ENCODE measurements at regions not wholly inside any gene's neighbourhood (a gene's known extent, or its start where the extent isn't known, plus 50 kb on each side); places are given as distances from the start of the nearest gene placed in this dataset.

DNA sequence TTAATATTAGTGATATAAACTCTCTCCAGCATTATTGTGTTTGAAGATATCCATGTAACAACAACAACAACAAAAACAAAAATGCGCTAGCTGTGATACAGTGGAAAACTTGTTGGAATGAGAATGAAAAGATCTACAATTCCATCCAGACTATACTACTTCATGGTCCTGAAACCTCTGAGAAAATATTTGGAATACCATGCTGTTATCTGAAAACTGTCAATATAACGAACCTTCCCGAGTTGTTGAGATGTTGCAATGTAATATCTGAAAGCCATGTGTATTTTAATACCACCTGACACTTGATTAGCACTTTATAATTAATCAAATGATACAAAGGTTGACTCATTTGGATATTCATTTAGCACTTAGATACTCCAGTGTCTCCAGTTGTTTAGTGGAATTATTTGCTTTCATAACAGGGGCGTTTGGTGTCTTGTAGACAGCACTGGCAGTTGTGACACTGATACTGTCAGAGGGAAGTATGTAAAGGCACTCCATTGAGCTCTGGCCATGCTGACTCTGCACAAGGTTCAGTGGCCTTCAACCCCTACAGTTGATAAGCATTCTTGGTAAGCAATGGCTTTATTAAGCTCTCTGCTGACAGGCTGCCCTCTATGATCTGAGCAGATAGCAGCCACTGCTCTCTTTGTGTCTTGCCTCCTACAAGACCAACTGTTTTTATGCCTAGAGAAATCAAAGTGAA is 447.1 kb upstream of the SEL1L start:
- Mint-ChIP-seq H3K27ac (no peak overlapping the region), H3K27me3 (ENCODE audit: low read depth in 3 of 3) (peaks cover 0 to 2% (median 1%) of the 10 kb centered on the region in 3 donors), H3K36me3 (no peaks in the 10 kb centered on the region), H3K9me3 (peaks cover 0 to 2% (median 0%) of the 10 kb centered on the region in 7 donors), H3K4me1 (peaks cover 2% of the 10 kb centered on the region), H3K4me3 (no peak overlapping the region)
- H4K20me1 ChIP-seq (ENCODE audit: insufficient read depth, low read length) = no peaks in the 10 kb centered on the region
- no peaks in the 10 kb centered on the region for H3K27me3 ChIP-seq (ENCODE audit: control insufficient read depth in 2 of 2, insufficient read depth in 2 of 2, low read length in 2 of 2)
- no peaks in the 10 kb centered on the region for H3K9me3 ChIP-seq (replicated peaks in 1 of 2; ENCODE audit: control insufficient read depth in 1 of 2, insufficient read depth in 1 of 2, low read length in 2 of 2)
- peaks cover 0 to 3% of the 10 kb centered on the region in 2 donors for H3K4me1 ChIP-seq (ENCODE audit: control insufficient read depth in 1 of 2, insufficient read depth in 2 of 2, low read length in 2 of 2)
- no peak overlapping the region for H3K9ac ChIP-seq (ENCODE audit: insufficient read depth, low read length, poor library complexity, severe bottlenecking)
- no peaks in the 10 kb centered on the region for H3K36me3 ChIP-seq (replicated peaks in 1 of 2; ENCODE audit: control insufficient read depth in 1 of 2, insufficient read depth in 2 of 2, low read length in 2 of 2)
- DNase-seq = no peak
- H3K27ac ChIP-seq (ENCODE audit: low read depth in 1 of 2, low read length in 2 of 2) = no peak overlapping the region
- intact Hi-C loops (cut with micrococcal nuclease) = no loop called here
- H3K4me2 ChIP-seq (replicated peaks; ENCODE audit: extremely low read depth, low read length, poor library complexity, severe bottlenecking) = no peak overlapping the region
- H3K79me2 ChIP-seq (ENCODE audit: insufficient read depth, low read length) = no peaks in the 10 kb centered on the region
- H3K4me3 ChIP-seq (replicated peaks in 1 of 3; ENCODE audit: low read depth in 2 of 3, low read length in 3 of 3) = no peak overlapping the region
- WGBS (ENCODE audit: insufficient coverage) = no CpG with 5 or more reads among the region's 4 CpGs
- H2AFZ ChIP-seq (ENCODE audit: insufficient read depth, low read depth, low read length, poor library complexity, severe bottlenecking) = no peak overlapping the region
- no peak for TF ChIP-seq CTCF (IDR thresholded peaks at IDR 0.05)

DNA sequence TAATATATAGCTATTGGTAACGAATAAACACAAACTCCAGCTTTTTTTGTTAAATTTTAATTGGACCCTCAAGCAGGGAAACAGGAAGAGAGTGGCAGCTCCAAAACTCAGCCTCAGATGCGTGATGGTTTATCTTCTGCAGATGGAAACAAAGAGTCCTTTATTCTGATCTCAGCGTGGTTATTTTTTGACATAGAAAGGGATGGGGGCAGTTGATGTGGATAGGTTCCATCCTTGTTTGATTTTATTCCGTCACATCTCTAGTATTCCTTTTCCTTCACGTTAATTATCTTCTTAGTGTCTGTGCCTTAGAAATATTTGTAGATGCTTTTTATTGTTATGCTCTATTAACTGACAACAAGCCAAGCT is 447.6 kb upstream of the SEL1L start:
- H3K4me2 ChIP-seq (replicated peaks; ENCODE audit: extremely low read depth, low read length, poor library complexity, severe bottlenecking) = no peak overlapping the region
- no peak for DNase-seq
- no peak overlapping the region for H3K27ac ChIP-seq (ENCODE audit: low read depth in 1 of 2, low read length in 2 of 2)
- Mint-ChIP-seq H3K36me3 (no peaks in the 10 kb centered on the region), H3K4me3 (no peak overlapping the region), H3K9me3 (peaks cover 0 to 2% (median 0%) of the 10 kb centered on the region in 7 donors), H3K27me3 (ENCODE audit: low read depth in 3 of 3) (peaks cover 0 to 2% (median 1%) of the 10 kb centered on the region in 3 donors), H3K27ac (peak overlapping the region in 1 of 7 donors; percentile 28), H3K4me1 (peaks cover 2% of the 10 kb centered on the region)
- peaks cover 0 to 3% of the 10 kb centered on the region in 2 donors for H3K4me1 ChIP-seq (ENCODE audit: control insufficient read depth in 1 of 2, insufficient read depth in 2 of 2, low read length in 2 of 2)
- H3K36me3 ChIP-seq (replicated peaks in 1 of 2; ENCODE audit: control insufficient read depth in 1 of 2, insufficient read depth in 2 of 2, low read length in 2 of 2) = no peaks in the 10 kb centered on the region
- H3K9ac ChIP-seq (ENCODE audit: insufficient read depth, low read length, poor library complexity, severe bottlenecking) = no peak overlapping the region
- H3K79me2 ChIP-seq (ENCODE audit: insufficient read depth, low read length) = no peaks in the 10 kb centered on the region
- H3K4me3 ChIP-seq (replicated peaks in 1 of 3; ENCODE audit: low read depth in 2 of 3, low read length in 3 of 3) = no peak overlapping the region
- intact Hi-C loops (cut with micrococcal nuclease) = no loop called here
- no CpG with 5 or more reads among the region's 5 CpGs for WGBS (ENCODE audit: insufficient coverage)
- no peaks in the 10 kb centered on the region for H3K9me3 ChIP-seq (replicated peaks in 1 of 2; ENCODE audit: control insufficient read depth in 1 of 2, insufficient read depth in 1 of 2, low read length in 2 of 2)
- no peaks in the 10 kb centered on the region for H4K20me1 ChIP-seq (ENCODE audit: insufficient read depth, low read length)
- TF ChIP-seq CTCF (IDR thresholded peaks at IDR 0.05) = no peak
- H3K27me3 ChIP-seq (ENCODE audit: control insufficient read depth in 2 of 2, insufficient read depth in 2 of 2, low read length in 2 of 2) = no peaks in the 10 kb centered on the region
- no peak overlapping the region for H2AFZ ChIP-seq (ENCODE audit: insufficient read depth, low read depth, low read length, poor library complexity, severe bottlenecking)

Data from CD14-positive monocyte (primary cell).